ENCODE measurements at regions not wholly inside any gene's neighbourhood (a gene's known extent, or its start where the extent isn't known, plus 50 kb on each side); places are given as distances from the start of the nearest gene placed in this dataset.

GRCh38 chr2:38203446-38203810 lies 127.5 kb upstream of the CYP1B1 start:
- no peak for DNase-seq
- POLR2A ChIA-PET: no interaction called here
- no peaks in the 10 kb centered on the region for H3K27me3 Mint-ChIP-seq (ENCODE audit: insufficient read depth, unreplicated experiment)
- no peak overlapping the region for H3K27ac Mint-ChIP-seq (ENCODE audit: unreplicated experiment)
- no peaks in the 10 kb centered on the region for H3K4me1 ChIP-seq
- H3K4me1 Mint-ChIP-seq (ENCODE audit: low read depth, unreplicated experiment): no peaks in the 10 kb centered on the region
- BruUV-seq (replicated peaks): no TSS peak
- no peaks in the 10 kb centered on the region for H3K36me3 ChIP-seq (ENCODE audit: control insufficient read depth, insufficient read depth, low read length)
- no peaks in the 10 kb centered on the region for H3K9me3 ChIP-seq
- H3K4me3 ChIP-seq (ENCODE audit: low read depth, low read length): no peak overlapping the region
- H3K27me3 ChIP-seq (replicated peaks; ENCODE audit: control insufficient read depth, insufficient read depth, low read length): no peaks in the 10 kb centered on the region
- no peaks in the 10 kb centered on the region for H3K36me3 Mint-ChIP-seq (ENCODE audit: insufficient read depth, unreplicated experiment)
- no peak for TF ChIP-seq CTCF (IDR thresholded peaks at IDR 0.05; ENCODE audit: insufficient read depth in 1 of 2, low read depth in 1 of 2, low read length in 1 of 2, severe bottlenecking in 1 of 2, unreplicated experiment in 1 of 2)
- CTCF ChIA-PET: no interaction called here
- intact Hi-C loops (cut with micrococcal nuclease; ENCODE audit: unreplicated experiment): no loop called here
- H3K9me3 Mint-ChIP-seq (ENCODE audit: unreplicated experiment): no peaks in the 10 kb centered on the region
- no peak overlapping the region for H3K4me3 Mint-ChIP-seq (ENCODE audit: unreplicated experiment)

- ChIA-PET CTCF (no interaction called here), POLR2A (no interaction called here)
- BruUV-seq (replicated peaks): no TSS peak
- Histone ChIP-seq H3K27me3 (replicated peaks; ENCODE audit: control insufficient read depth, insufficient read depth, low read length) (no peaks in the 10 kb centered on the region), H3K4me1 (no peaks in the 10 kb centered on the region), H3K36me3 (ENCODE audit: control insufficient read depth, insufficient read depth, low read length) (no peaks in the 10 kb centered on the region), H3K4me3 (ENCODE audit: low read depth, low read length) (no peak overlapping the region), H3K9me3 (no peaks in the 10 kb centered on the region)
- no peak overlapping the region for H3K4me3 Mint-ChIP-seq (ENCODE audit: unreplicated experiment)
- DNase-seq: no peak
- no peaks in the 10 kb centered on the region for H3K27me3 Mint-ChIP-seq (ENCODE audit: insufficient read depth, unreplicated experiment)
- H3K9me3 Mint-ChIP-seq (ENCODE audit: unreplicated experiment): no peaks in the 10 kb centered on the region
- TF ChIP-seq CTCF (IDR thresholded peaks at IDR 0.05; ENCODE audit: insufficient read depth in 1 of 2, low read depth in 1 of 2, low read length in 1 of 2, severe bottlenecking in 1 of 2, unreplicated experiment in 1 of 2): no peak
- intact Hi-C loops (cut with micrococcal nuclease; ENCODE audit: unreplicated experiment): no loop called here
- H3K27ac Mint-ChIP-seq (ENCODE audit: unreplicated experiment): no peak overlapping the region
- no peaks in the 10 kb centered on the region for H3K4me1 Mint-ChIP-seq (ENCODE audit: low read depth, unreplicated experiment)
- no peaks in the 10 kb centered on the region for H3K36me3 Mint-ChIP-seq (ENCODE audit: insufficient read depth, unreplicated experiment)
These were observed 126.9 kb upstream of the CYP1B1 start for GRCh38 chr2:38202713-38203445.

- no peaks in the 10 kb centered on the region for H3K36me3 ChIP-seq (ENCODE audit: control insufficient read depth, insufficient read depth, low read length)
- POLR2A ChIA-PET: no interaction called here
- Mint-ChIP-seq H3K36me3 (ENCODE audit: insufficient read depth, unreplicated experiment) (no peaks in the 10 kb centered on the region), H3K4me1 (ENCODE audit: low read depth, unreplicated experiment) (no peaks in the 10 kb centered on the region), H3K4me3 (ENCODE audit: unreplicated experiment) (no peak overlapping the region), H3K27me3 (ENCODE audit: insufficient read depth, unreplicated experiment) (no peaks in the 10 kb centered on the region), H3K9me3 (ENCODE audit: unreplicated experiment) (no peaks in the 10 kb centered on the region), H3K27ac (ENCODE audit: unreplicated experiment) (no peak overlapping the region)
- BruUV-seq (replicated peaks): no TSS peak
- no peaks in the 10 kb centered on the region for H3K4me1 ChIP-seq
- CTCF ChIA-PET: no interaction called here
- DNase-seq: no peak
- TF ChIP-seq CTCF (IDR thresholded peaks at IDR 0.05; ENCODE audit: insufficient read depth in 1 of 2, low read depth in 1 of 2, low read length in 1 of 2, severe bottlenecking in 1 of 2, unreplicated experiment in 1 of 2): no peak
- H3K4me3 ChIP-seq (ENCODE audit: low read depth, low read length): no peak overlapping the region
- intact Hi-C loops (cut with micrococcal nuclease; ENCODE audit: unreplicated experiment): no loop called here
- no peaks in the 10 kb centered on the region for H3K9me3 ChIP-seq
- no peaks in the 10 kb centered on the region for H3K27me3 ChIP-seq (replicated peaks; ENCODE audit: control insufficient read depth, insufficient read depth, low read length)
These were observed 125.8 kb upstream of the CYP1B1 start for GRCh38 chr2:38201784-38202183.
